ENCODE measurements at regions not wholly inside any gene's neighbourhood (a gene's known extent, or its start where the extent isn't known, plus 50 kb on each side); places are given as distances from the start of the nearest gene placed in this dataset.
"Not testable (repeated sequence)": the region's sequence is repeated elsewhere in the genome, so short reads cannot be mapped to it uniquely, and the experiment has no call there.

DNA sequence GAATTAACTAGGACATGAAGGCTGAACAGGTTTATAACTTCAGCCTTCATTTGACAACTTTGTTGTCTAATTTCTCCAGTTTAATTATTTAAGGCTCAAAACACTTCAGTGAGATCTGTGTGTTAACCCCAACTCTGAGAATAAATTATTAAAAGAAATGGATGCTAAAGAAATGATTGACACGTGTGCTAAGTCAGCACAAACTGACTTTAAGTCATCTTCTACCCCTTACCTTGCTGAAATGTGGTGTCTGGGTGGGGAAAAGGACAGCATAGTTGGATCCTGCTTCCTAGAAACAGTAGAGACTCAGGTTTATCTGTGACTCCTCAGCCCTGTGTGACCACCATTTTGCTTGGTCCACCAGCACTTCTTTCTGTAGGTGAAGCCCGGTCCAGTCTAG, 324.8 kb upstream of the NPSR1 start:
- no peak for DNase-seq

DNA sequence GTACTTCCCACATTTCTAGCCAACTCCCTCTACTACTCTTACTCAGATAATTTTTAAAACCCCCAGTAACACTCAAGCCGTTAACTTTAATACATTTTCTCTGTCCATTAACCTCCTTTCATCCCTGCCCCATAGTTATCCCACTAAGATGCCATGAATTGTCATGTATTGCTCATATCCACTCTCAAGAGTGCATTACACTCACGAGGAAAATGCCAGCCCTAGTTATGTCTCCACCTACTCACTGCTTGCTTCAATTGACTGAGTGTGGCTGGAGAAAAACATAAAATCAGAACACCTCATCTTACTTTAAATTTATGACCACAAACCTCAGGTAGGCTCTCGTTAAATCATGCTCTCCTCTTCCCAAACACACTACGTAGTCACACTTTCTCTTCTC, 324.1 kb upstream of the NPSR1 start:
- DNase-seq: no peak

DNA sequence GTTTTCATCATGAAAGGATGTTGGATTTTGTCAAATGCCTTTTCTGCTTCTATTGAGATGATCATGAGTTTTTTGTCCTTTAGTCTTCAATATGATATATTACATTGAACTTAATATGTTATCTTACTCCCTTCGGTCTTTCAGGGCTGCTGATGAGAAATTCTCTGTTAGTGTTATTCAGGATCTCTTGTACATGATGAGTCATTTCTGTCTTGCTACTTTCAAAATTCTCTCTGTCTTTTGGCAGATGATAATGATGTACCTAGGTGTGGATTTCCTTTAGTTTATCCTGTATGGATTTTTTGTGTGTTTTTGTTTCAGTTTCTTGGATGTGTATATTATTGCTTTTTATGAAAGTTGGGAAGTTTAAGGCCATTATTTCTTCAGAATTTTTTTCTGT, 320.9 kb upstream of the NPSR1 start:
- DNase-seq: no peak

DNA sequence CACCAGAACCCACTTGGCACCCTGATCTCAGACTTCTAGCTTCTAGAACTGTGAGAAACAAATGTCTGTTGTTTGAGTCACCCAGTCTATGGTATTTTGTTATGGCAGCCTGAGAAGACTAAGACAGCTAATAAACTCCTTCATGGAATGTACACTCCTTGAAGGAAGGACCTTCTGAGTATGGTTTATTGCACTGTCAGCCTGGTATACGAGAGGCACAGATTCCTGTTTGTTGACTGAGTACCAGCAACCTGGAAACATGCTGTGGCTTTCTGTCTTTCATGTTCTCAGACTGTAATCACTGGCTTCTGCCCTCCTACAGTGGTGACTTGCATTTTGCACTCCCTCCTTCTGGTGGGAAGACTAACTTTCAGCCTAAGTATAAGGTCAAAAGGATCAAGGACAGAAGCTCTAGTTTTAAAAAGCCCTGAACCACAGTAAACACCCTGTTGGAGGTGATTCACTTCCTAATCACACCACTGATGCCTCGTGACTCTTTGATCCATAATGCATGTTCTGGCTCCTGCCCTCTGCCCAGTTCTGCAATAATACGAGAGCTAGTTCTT, 319.0 kb upstream of the NPSR1 start:
- no peak for DNase-seq

DNA sequence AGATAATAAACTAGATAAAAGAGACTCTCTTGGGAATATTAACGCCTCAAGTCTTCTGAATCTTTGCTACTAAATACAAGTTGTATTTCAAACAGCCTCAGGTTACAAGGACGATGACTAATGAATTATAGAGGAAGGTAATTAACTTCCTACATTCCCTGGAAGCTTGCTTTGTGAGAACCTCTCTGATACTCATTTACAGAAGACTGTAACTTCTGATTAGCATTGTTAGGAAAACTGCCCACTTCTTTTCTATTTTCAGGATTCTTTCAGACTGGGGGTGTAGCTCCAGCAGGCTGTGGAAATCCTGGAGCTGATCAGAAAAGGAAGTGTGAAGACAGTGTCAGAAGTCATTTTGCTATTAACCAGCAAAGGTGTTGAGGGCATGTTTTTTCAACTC, 316.7 kb upstream of the NPSR1 start:
- no peak for DNase-seq

DNA sequence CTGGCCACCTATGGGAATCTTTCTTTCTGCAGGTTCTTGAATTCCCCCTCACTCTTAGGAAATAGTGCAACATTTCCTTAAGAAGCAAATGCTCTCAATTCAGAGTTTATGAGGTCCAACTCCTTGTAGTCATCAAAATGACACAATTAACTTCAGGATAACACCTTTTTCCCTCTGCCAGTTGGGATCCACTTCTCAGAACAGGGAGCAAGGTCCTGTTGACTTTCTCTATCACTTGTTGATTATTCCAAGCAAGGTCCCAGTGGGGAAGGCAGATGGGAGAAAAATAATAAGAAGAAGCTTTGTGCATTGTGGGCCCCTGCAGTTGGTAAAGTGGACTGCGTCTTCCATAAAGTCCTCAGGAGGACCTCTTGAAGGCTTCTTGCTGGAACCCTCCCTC, 315.6 kb upstream of the NPSR1 start:
- DNase-seq: no peak

DNA sequence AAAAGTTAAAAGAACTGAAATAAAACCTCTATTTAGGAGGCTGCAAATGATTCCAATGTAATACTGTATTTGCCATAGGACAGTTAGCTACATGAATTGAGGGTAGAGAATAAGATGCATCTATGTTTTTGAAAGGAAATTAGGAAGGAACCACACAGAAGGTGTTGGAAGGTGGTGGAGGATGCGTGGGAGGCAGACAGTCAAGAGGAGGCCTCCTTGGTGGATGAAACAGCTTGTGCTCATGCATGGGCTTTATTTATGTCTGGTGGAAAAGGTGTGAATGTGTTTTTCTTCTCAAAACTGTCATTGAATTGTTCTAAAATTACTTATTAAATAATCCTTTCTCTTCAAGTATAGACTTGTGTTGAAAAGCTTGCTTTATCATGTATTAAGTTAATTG, 314.4 kb upstream of the NPSR1 start:
- no peak for DNase-seq

DNA sequence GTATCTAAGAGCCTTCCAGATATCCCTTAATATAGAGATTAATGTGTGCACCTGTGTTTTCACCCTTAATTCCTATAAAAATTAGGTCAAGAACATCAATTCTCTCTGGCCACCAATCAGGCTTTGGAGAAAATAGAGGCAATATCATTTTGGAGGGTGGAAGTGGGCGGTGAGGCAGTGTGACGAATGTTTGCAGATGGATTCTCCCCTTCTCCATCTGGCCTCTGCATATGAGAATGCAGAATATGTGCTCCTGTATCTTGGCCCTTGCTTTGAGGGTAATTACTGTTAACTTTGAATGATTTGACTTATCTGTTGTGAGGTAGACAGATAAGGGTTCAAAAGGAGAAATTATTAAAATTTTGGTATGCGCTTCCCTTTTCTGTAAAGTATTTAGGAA, 304.0 kb upstream of the NPSR1 start:
- no peak for DNase-seq

DNA sequence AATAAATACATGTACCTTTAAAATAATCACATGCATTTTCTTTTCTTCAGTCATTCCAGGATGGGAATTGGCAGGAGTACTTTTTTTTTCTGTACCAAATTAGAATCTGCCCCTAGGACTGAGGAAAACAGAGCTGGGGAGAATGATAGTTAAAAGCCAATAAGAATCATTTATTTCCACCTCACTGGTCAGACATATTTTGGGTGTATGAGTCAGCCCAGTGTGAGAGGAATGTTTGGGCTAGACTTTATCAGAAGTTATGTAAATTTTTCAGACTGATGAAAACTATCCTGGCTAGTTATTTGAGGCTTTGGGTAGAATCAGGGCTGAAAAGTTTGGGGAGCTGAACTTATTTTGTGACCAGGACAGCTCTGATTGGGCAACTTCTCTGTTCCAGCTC, 303.1 kb upstream of the NPSR1 start:
- no peak for DNase-seq

DNA sequence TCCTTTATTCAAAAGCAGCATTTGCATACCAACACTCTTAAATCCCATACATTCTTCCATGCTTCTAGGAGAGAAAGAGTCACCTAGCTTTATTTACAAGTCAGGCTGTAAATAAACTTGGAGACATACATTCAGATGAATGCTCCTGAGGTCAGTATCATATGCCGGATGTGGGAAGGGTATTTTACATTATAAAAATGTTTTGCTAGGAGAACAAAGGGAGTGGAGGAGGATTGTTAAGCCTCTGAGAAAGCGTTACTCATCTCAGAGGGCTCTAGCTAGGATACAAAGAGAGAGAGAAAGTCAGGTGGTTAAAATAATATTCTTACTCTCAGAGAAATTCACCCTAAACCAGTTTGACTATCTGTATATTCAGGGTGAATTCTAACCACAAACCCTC, 300.9 kb upstream of the NPSR1 start:
- DNase-seq: no peak

DNA sequence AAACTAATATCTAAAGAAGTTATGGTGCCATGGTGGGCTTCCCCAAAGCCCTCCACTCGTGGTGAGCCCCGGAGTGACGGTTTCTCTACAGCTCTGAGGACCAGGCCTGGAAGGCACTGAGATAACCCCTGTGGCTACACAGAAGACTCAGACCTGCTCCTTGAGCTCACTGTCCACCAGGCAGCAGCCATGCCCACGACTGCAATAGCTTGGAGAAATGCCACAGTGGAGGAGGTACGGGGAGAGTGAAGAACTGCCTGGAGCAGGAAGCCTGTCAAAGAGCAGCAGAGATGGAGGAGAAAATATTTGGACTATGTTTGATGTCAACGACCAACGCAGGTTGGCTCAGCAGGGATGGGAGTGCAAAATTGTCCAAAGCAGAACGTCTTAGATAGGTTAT, 300.1 kb upstream of the NPSR1 start:
- DNase-seq: no peak

DNA sequence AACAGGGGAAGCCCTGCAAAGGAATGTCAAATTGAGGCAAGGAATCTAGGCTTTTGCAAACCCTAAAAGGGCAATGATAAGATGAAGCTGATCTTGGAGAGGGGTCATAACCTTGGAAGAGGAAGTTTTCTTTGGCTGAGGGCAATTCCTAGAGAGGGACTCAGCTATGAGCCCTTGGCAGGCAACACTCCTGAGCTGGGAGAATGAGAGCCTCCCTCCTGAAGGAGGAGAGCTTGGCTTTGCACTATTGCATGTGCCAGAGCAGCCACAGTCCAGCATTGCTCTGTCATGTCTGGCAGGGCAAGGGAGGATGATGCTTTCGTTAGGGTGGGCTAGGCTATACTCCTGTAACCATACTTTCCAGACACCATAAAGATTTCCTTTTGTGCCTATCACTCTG, 299.4 kb upstream of the NPSR1 start:
- DNase-seq: not testable (repeated sequence)

DNA sequence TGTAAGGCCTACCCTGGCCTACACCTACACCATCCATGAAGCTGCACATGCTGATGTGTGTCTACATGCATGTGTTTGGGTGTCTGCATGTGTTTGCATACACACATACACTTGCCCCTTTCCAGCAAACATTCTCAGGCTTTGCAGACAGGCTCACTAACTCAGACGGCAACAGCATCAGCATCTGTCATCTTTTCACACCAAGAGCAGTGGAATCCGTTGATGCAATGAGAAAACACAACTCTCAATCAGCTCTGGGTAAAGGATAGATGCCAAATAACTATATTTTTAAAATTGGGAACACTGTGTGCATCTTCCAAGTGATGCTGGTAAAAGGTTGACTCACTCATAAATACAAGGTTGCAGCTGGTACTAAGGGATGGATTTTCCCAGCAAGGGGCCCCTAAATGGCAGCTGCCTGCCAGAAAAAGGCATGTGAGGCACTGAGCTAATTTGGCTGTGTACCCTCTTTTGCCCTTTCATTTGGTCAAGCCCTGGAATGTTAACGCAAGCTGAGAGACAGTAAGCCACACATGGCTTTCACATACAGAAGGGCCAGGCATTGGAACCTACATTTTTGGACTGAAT, 296.3 kb upstream of the NPSR1 start:
- no peak for DNase-seq

DNA sequence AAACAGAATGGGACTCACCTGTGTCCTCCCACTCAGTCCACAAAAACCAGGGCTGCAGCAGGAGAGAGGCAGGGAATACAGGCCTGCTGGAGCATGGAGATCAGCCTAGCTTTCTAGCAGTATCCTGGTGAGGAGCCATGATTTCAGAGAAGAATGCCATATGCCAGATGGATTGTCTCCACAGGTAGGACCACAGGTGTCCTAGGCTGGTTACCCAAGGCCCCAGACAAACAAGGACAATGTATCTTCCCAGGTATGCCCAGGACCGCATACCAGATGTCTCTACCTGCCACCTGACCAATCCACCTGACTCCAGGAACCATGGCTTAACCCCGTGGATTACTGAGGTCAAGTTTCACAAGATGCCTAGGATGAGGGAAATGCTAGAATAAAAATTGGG, 295.4 kb upstream of the NPSR1 start:
- no peak for DNase-seq

DNA sequence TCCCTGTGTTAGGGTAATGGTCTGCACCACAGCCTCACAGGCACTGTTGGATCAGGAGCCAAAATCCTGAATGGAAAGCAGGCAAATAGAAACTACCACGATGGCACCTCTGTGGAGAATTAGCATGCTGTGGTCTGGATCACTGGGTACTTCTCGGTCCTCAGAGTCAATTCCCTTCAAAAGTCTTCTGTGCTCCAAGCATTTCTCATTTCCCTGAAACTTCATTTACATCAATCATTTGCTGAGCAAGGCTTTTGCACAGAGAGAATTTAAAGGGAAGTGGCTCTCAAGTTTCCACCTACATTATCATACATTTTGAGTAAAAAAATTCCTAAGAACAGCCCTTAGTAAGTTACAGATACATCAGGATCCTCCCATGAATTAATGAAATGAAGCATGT, 293.9 kb upstream of the NPSR1 start:
- DNase-seq: no peak

DNA sequence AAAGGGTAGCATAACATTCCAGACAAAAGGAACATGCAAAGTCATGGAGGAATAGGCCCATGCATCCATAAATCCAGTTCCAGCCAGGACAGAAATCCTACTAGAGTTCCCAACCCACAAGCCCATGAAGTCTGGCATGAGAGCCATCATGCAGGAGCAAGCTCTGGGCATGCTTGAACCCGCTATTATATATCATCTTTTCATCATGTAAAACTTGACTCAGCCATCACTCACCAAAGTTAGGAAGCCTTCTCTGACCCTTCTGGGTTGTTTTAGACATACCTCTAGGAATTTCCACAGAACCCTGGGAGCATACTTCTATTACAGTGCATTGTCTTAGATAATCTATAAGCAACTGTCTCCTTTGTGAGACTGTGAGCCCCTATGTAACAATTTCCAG, 293.0 kb upstream of the NPSR1 start:
- no peak for DNase-seq

DNA sequence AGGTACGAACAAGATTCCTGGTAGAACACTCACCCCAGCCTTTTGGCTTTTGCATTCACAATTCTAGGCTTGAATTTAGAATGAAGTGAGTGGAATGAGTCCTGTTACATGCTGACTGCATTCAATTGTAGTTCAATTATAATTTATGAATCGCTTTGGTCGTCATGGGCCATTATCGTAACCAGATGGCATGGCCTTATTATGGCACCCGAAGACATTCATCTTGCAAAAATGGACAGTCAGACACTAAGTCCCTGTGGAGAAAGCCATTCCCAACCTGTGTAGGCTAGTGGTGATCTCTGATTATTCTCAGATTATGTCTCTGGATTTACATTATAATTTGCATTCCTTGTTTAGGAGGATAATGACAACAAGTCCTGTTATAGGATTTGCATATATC, 292.4 kb upstream of the NPSR1 start:
- DNase-seq: no peak

DNA sequence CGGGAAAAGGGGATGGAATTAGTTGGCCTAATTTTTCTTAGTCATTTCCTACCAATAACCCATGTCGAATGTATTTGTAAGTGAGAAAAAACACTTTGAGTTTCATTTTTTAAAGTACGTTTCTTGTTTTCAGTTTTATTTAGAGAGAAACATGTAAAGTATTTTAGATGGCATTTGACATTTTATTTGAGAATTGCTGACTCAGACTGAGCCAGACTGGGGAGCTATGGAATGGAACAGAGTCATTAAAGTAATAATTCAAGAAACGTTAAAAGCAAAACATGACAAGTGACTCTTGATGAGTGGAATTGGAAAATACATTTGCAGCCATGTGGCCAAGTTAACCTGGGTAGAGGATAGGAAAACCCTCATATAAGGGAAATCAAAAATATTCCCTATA, 286.1 kb upstream of the NPSR1 start:
- DNase-seq: no peak

DNA sequence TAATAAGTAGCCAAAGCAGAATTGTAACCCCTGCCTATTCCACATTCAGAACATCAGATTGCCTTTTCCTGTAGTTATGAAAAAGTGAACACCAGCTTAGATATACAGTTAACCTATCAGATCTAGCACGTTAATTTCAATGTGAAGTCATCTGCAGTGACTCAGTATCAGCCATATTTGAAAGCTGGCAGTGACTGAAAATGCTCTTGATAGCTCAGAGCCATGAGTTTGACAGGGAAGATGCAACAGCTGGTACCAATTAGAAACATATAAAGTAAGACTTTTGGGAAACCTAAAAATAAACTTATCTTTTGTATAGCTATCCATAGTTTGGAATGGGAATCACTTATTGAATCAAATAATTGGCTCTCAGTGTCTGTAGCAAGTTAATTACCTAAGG, 284.1 kb upstream of the NPSR1 start:
- DNase-seq: peak; percentile 5

DNA sequence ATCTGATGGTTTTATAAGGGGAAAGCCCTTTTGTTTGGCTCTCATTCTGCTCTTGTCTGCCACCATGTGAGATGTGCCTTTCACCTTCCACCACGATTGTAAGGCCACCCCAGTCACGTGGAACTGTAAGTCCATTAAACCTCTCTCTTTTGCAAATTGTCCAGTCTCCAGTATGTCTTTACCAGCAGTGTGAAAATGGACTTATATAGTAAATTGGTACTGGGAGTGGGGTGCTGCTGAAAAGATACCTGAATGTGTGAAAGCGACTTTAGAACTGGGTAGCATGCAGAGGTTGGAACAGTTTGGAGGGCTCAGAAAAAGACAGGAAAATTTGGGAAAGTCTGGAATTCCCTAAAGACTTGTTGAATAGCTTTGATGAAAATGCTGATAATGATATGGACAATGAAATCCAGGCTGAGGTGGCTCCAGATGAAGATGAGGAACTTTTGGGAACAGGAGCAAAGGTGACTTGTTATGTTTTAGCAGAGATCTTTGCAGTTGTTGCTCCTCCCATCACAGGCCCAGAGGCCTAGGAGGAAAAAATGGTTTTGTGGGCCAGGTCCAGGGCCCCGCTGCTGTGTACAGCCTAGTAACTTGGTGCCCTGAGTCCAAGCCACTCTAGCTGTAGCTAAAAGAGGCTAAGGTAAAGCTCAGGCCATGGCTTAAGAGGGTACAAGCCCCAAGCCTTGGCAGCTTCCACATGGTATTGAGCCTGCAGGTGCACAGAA, 275.7 kb upstream of the NPSR1 start:
- DNase-seq: no peak

DNA sequence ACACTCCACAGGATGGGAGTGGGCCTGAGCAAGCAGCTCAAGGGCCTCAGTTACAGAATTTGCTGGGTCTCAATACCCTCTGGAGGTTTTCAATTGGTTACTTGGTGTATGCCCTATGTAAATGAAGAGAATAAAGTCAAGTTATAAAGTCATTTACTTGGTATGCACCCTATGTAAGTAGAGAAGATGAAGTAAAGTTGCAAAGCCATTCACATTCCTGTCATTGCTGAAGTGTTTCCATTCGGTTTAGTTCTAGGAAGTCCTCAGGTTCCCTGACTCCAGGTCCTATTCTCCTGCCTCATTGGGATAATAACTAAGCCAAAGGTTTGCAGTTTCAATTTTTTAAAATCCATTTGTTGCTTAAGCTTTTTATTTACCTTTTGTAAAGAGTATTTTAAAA, 272.6 kb upstream of the NPSR1 start:
- DNase-seq: no peak

DNA sequence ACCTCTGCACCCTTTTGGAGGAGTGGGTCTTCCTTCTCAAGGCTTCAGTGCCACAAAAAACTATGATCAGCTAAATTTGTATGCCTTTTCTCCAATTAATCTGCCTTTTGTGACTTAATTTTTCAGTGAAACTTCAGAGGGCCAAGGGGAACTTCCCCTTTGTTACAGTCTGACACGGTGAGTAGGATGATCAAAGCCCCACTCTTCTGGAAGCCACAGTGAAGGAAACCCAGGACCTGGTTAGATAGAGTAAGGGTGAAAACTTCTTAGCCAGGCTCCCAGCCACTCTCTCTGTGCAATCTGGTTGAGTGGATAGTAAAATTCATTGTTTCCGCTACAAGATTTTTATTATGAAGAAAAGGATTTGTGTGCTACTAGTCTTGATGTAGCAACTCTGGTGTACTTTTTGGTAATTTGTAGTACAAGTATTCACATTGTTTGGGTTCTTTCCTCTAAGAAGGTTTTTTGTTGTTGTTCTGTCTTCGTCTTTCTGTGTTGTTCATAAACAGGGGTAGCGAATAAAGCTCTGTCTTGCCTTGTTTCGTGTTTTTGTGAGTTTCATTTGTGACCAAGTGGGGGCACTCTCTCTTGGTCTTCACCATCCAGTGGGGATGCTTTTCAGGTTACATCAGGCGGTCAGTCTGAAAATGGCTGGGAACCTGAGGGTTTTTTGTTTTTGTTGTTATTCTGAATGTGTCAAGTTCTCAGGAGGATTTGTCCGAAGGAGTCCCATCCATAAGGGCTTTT, 268.5 kb upstream of the NPSR1 start:
- no peak for DNase-seq

DNA sequence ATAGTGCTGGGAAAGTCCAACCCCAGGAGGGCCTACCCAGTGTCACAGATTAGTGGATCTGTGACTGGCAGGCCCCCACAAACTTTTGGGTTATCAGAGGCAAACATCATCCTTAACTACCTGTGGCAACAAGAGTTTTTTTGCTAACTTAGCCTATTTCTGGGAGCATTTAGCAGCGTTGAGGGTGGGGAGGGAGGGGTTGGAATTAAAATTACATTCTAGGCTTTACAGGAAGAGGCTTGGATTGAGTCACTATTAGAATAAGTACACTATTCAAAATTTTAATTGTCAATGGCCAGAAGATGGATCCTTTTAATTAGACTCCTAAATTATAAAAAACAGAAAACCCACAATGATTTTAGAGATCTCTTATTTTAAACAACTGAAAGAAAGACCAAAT, 267.9 kb upstream of the NPSR1 start:
- DNase-seq: no peak
